Kidney tubule cell (primary cell): ENCODE measurements at regions not wholly inside any gene's neighbourhood (a gene's known extent, or its start where the extent isn't known, plus 50 kb on each side); places are given as distances from the start of the nearest gene placed in this dataset.

ENCODE experiments used
- DNase-seq: peaks from one replicate; pipeline ENCODE4 v3.0.0-alpha.2; 2018; ENCODE audit warnings: low spot score

- peak; percentile 47 for DNase-seq
Measured at GRCh38 chr7:16978358-16979244, 96.8 kb upstream of the AGR3 start.

GRCh38 chr7:16980539-16980938 lies 98.8 kb upstream of the AGR3 start:
- DNase-seq = no peak

- DNase-seq = peak; percentile 54
Measured at GRCh38 chr7:16982640-16983350, 101.0 kb upstream of the AGR3 start.

- no peak for DNase-seq
Measured at GRCh38 chr7:16984375-16984774, 102.6 kb upstream of the AGR3 start.

- DNase-seq = no peak
Measured at GRCh38 chr7:16985621-16986020, 103.8 kb upstream of the AGR3 start.

- DNase-seq = no peak
Measured at GRCh38 chr7:16986755-16987154, 105.0 kb upstream of the AGR3 start.

- DNase-seq = peak; percentile 57
Measured at GRCh38 chr7:16989811-16990413, 108.1 kb upstream of the AGR3 start.

- DNase-seq = no peak
Measured at GRCh38 chr7:16991551-16991950, 109.8 kb upstream of the AGR3 start.

GRCh38 chr7:16993543-16993942 lies 111.8 kb upstream of the AGR3 start:
- no peak for DNase-seq

- no peak for DNase-seq
Measured at GRCh38 chr7:16998481-16999051, 116.8 kb upstream of the AGR3 start.

GRCh38 chr7:16999541-17000267 lies 117.9 kb upstream of the AGR3 start:
- DNase-seq = no peak

GRCh38 chr7:17005271-17005670 lies 123.5 kb upstream of the AGR3 start:
- no peak for DNase-seq

- peak; percentile 8 for DNase-seq
Measured at GRCh38 chr7:17007841-17008240, 126.1 kb upstream of the AGR3 start.

- DNase-seq = peak; percentile 20
Measured at GRCh38 chr7:17009007-17009719, 127.4 kb upstream of the AGR3 start.

- no peak for DNase-seq
Measured at GRCh38 chr7:17009933-17010332, 128.2 kb upstream of the AGR3 start.

- no peak for DNase-seq
Measured at GRCh38 chr7:17010637-17011300, 129.0 kb upstream of the AGR3 start.

GRCh38 chr7:17013204-17013603 lies 131.4 kb upstream of the AGR3 start:
- no peak for DNase-seq

- no peak for DNase-seq
Measured at GRCh38 chr7:17014686-17015085, 132.9 kb upstream of the AGR3 start.

- DNase-seq = no peak
Measured at GRCh38 chr7:17015598-17016031, 133.8 kb upstream of the AGR3 start.

- no peak for DNase-seq
Measured at GRCh38 chr7:17016402-17017010, 134.7 kb upstream of the AGR3 start.
